Mesothelial cell of epicardium (in vitro differentiated cells): ENCODE measurements at regions not wholly inside any gene's neighbourhood (a gene's known extent, or its start where the extent isn't known, plus 50 kb on each side); places are given as distances from the start of the nearest gene placed in this dataset.

Source experiments
- DNase-seq, 2 experiments: peaks; one replicate each; pipeline ENCODE4 v3.0.0; 2021; ENCODE audit warnings: low spot score in 2 of 2; ENCODE audit not compliant: unreplicated experiment in 2 of 2
- H3K27ac Mint-ChIP-seq: 2 replicates; pipeline ENCODE4 v1.8.0; 2021; ENCODE audit warnings: mixed read lengths
- H3K27me3 Mint-ChIP-seq: 2 replicates; pipeline ENCODE4 v1.8.0; 2021; ENCODE audit warnings: low read depth, mixed read lengths
- H3K36me3 Mint-ChIP-seq: 2 replicates; pipeline ENCODE4 v1.8.0; 2021; ENCODE audit warnings: mixed read lengths
- H3K4me1 Mint-ChIP-seq: 2 replicates; pipeline ENCODE4 v1.8.0; 2021; ENCODE audit warnings: mixed read lengths
- H3K4me3 Mint-ChIP-seq: 2 replicates; pipeline ENCODE4 v1.8.0; 2021; ENCODE audit warnings: mild to moderate bottlenecking, moderate library complexity, mixed read lengths
- H3K9me3 Mint-ChIP-seq: 2 replicates; pipeline ENCODE4 v1.8.0; 2021; ENCODE audit warnings: mixed read lengths
- TF ChIP-seq, protein P1 (sequence below): fragments of 200-600 bp; sonication (generic); IDR thresholded peaks from one replicate; pipeline ENCODE4 v1.5.0; 2021; ENCODE audit warnings: antibody characterized with exemption; ENCODE audit not compliant: unreplicated experiment

DNA sequence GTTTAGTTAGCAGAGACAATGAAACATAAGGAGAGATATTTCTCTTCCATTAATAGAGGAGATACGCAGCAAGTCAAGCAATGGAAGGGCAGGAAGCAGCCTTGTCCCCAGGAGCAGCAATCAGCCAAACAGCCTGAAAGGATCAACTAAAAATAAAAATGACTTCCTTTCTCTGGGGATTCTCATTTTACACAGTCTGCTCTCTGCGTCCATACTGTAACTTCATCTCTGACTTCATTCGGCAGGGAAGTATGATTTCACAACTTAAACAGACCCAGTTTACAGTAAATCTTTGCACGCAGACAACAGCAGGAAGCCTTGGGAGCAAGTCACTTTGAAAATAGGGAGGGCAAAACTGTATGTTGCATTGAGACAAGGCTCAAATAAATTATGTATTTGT is 826.7 kb downstream of the DIAPH3 start:
- Mint-ChIP-seq H3K36me3 (no peaks in the 10 kb centered on the region), H3K4me1 (peaks cover 9% of the 10 kb centered on the region), H3K27me3 (no peaks in the 10 kb centered on the region), H3K9me3 (no peaks in the 10 kb centered on the region), H3K4me3 (no peak overlapping the region), H3K27ac (peak overlapping the region; percentile 55)
- TF ChIP-seq, protein P1, sequence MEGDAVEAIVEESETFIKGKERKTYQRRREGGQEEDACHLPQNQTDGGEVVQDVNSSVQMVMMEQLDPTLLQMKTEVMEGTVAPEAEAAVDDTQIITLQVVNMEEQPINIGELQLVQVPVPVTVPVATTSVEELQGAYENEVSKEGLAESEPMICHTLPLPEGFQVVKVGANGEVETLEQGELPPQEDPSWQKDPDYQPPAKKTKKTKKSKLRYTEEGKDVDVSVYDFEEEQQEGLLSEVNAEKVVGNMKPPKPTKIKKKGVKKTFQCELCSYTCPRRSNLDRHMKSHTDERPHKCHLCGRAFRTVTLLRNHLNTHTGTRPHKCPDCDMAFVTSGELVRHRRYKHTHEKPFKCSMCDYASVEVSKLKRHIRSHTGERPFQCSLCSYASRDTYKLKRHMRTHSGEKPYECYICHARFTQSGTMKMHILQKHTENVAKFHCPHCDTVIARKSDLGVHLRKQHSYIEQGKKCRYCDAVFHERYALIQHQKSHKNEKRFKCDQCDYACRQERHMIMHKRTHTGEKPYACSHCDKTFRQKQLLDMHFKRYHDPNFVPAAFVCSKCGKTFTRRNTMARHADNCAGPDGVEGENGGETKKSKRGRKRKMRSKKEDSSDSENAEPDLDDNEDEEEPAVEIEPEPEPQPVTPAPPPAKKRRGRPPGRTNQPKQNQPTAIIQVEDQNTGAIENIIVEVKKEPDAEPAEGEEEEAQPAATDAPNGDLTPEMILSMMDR: no peak
- no peak for DNase-seq

DNA sequence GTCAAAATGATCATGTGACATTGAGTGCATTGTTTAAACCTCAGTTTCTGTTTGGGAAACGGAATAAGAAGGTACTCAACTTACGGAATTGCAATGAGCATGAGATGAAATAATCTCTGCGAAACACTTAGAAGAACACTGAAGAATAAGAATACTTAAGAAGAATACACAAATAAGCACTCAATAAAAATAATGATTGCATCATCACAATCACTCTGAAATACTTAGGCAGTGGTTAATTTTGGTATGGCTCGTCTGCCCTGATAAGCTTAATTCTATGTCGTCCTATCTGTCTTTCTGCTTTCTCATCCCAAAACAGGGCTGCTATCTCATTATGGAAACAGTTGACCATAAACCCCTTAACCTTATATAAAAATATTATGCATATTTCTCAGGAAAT is 823.6 kb downstream of the DIAPH3 start:
- H3K36me3 Mint-ChIP-seq: no peaks in the 10 kb centered on the region
- no peak overlapping the region for H3K27ac Mint-ChIP-seq
- H3K4me3 Mint-ChIP-seq: no peak overlapping the region
- peaks cover 5% of the 10 kb centered on the region for H3K9me3 Mint-ChIP-seq
- TF ChIP-seq, protein P1: no peak
- H3K4me1 Mint-ChIP-seq: peaks cover 16% of the 10 kb centered on the region
- DNase-seq: no peak
- no peaks in the 10 kb centered on the region for H3K27me3 Mint-ChIP-seq

DNA sequence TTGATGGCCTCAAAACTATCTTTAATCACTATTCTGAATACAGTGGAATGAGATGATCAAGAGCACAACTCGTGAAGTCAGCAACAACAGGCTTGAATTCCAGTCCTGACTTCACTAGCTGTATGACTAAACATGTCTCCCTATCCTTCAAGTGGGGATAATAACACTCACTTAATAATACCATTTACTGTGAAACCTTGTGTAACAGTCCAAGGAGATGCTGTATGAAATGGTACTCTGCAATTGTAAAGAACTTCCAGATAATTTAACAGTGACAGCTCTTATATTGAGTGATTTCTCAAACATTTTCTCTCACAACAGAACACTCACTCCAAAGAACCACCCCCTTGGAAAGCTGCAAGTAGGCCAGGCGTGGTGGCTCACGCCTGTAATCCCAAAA is 823.1 kb downstream of the DIAPH3 start:
- H3K36me3 Mint-ChIP-seq: no peaks in the 10 kb centered on the region
- no peaks in the 10 kb centered on the region for H3K27me3 Mint-ChIP-seq
- TF ChIP-seq, protein P1: no peak

DNA sequence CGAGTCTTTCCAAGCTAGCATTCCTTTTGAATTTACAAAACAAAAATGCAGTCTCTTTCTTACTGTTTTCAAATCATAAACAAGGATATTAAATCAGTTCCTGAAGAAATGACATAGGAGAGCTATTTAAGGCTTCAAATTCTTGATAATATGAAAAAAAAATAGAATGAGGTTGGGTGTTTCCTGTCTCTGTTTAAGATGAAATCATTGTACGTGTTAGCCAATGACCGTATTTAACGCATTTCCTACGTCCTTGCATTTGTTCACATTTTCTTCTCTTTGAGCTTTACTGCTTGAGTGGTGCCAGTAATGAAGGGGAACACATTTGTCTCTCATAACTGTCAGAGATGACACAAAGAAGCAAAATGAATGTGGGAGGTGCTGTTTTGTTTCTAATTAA is 821.3 kb downstream of the DIAPH3 start:
- H3K27ac Mint-ChIP-seq: no peak overlapping the region
- no peaks in the 10 kb centered on the region for H3K36me3 Mint-ChIP-seq
- no peaks in the 10 kb centered on the region for H3K27me3 Mint-ChIP-seq
- no peak for DNase-seq
- H3K4me3 Mint-ChIP-seq: no peak overlapping the region
- TF ChIP-seq, protein P1: no peak
- H3K9me3 Mint-ChIP-seq: peaks cover 5% of the 10 kb centered on the region
- peaks cover 19% of the 10 kb centered on the region for H3K4me1 Mint-ChIP-seq

More for the DNA sequence above, 823.1 kb downstream of the DIAPH3 start:
- peaks cover 5% of the 10 kb centered on the region for H3K9me3 Mint-ChIP-seq
- peaks cover 21% of the 10 kb centered on the region for H3K4me1 Mint-ChIP-seq
- H3K27ac Mint-ChIP-seq: no peak overlapping the region
- no peak for DNase-seq
- no peak overlapping the region for H3K4me3 Mint-ChIP-seq

DNA sequence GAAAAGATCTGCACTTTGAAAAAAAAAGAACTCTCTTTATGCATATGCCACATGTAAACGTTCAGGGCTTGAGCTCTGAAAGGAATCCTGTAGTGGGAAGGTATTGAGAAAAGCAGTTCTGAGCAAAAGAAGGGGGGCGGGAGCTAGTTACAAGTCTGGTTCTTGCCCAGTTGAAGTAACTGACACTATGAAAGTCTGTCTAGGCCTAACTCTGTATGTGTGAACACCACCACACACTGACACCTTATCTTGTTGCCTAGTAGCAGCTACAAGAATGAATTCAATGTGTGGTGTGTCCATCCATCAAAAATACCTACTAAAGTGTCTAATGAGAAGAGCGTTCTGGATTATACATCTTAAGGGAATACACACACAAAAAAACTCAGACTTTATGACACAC is 820.6 kb downstream of the DIAPH3 start:
- no peak for DNase-seq
- peaks cover 19% of the 10 kb centered on the region for H3K4me1 Mint-ChIP-seq
- H3K27me3 Mint-ChIP-seq: no peaks in the 10 kb centered on the region
- no peaks in the 10 kb centered on the region for H3K36me3 Mint-ChIP-seq
- TF ChIP-seq, protein P1: no peak
- H3K4me3 Mint-ChIP-seq: no peak overlapping the region
- H3K9me3 Mint-ChIP-seq: peaks cover 5% of the 10 kb centered on the region
- no peak overlapping the region for H3K27ac Mint-ChIP-seq
